ENCODE measurements at regions not wholly inside any gene's neighbourhood (a gene's known extent, or its start where the extent isn't known, plus 50 kb on each side); places are given as distances from the start of the nearest gene placed in this dataset.

- Mint-ChIP-seq H3K27ac (no peak overlapping the region), H3K9me3 (no peaks in the 10 kb centered on the region), H3K27me3 (ENCODE audit: low read depth) (peaks cover 20% of the 10 kb centered on the region), H3K4me1 (ENCODE audit: low read depth) (no peaks in the 10 kb centered on the region), H3K36me3 (ENCODE audit: low read depth) (no peaks in the 10 kb centered on the region), H3K4me3 (no peak overlapping the region)
- DNase-seq (ENCODE audit: low spot score): no peak
Observed at GRCh38 chr14:65794674-65795279, 382.2 kb downstream of the FUT8 start.

GRCh38 chr14:65798216-65798615, 385.7 kb downstream of the FUT8 start:
- no peak overlapping the region for H3K4me3 Mint-ChIP-seq
- no peak for DNase-seq (ENCODE audit: low spot score)
- no peaks in the 10 kb centered on the region for H3K36me3 Mint-ChIP-seq (ENCODE audit: low read depth)
- H3K27ac Mint-ChIP-seq: no peak overlapping the region
- H3K4me1 Mint-ChIP-seq (ENCODE audit: low read depth): peaks cover 2% of the 10 kb centered on the region
- no peaks in the 10 kb centered on the region for H3K9me3 Mint-ChIP-seq
- H3K27me3 Mint-ChIP-seq (ENCODE audit: low read depth): peaks cover 20% of the 10 kb centered on the region

DNA sequence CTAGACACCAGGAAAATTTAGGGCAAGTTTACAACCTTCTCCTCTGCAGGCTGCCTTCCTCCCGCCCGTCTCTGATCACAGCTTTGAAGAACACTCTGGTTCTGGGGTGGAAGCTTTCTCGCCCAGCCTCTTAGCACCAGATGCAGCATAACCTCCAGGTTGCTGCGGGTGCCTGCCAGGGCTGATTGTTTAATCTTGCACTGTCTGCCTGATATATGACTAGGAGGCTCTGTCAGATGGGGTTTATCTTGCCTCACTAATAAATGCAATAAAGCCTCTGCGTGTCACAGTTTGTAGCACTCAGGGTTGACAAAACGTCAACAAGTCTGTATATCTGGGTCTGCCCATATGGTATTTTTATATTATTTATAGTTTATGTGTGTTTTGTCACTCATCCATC, 388.2 kb downstream of the FUT8 start:
- H3K9me3 Mint-ChIP-seq: no peaks in the 10 kb centered on the region
- H3K27ac Mint-ChIP-seq: no peak overlapping the region
- H3K27me3 Mint-ChIP-seq (ENCODE audit: low read depth): peaks cover 18% of the 10 kb centered on the region
- peaks cover 2% of the 10 kb centered on the region for H3K4me1 Mint-ChIP-seq (ENCODE audit: low read depth)
- H3K36me3 Mint-ChIP-seq (ENCODE audit: low read depth): no peaks in the 10 kb centered on the region
- DNase-seq (ENCODE audit: low spot score): no peak
- no peak overlapping the region for H3K4me3 Mint-ChIP-seq

DNA sequence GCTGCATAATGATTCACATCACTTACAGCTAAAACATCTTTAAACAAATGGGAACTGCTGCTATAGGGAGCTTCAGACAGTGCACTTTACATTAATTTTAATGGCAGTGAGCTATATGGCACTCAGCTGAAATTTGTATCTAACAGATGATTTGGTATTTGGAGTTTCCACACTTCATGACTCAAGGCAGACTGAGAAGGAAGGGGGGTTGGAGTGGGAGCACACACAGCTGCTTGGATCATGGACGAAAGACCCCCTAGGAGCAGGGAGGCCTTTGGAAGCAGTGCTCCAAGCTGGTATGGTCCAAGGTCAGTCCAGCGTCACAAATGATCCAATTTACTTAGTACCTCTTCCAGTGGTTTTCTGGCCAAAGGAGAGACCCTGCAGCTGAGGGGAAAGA, 389.7 kb downstream of the FUT8 start:
- Mint-ChIP-seq H3K4me3 (no peak overlapping the region), H3K4me1 (ENCODE audit: low read depth) (peaks cover 2% of the 10 kb centered on the region), H3K27me3 (ENCODE audit: low read depth) (peaks cover 10% of the 10 kb centered on the region), H3K9me3 (no peaks in the 10 kb centered on the region), H3K27ac (no peak overlapping the region), H3K36me3 (ENCODE audit: low read depth) (no peaks in the 10 kb centered on the region)
- no peak for DNase-seq (ENCODE audit: low spot score)

- H3K27ac Mint-ChIP-seq: no peak overlapping the region
- peak; percentile 10 for DNase-seq (ENCODE audit: low spot score)
- H3K36me3 Mint-ChIP-seq (ENCODE audit: low read depth): no peaks in the 10 kb centered on the region
- no peaks in the 10 kb centered on the region for H3K9me3 Mint-ChIP-seq
- peaks cover 2% of the 10 kb centered on the region for H3K4me1 Mint-ChIP-seq (ENCODE audit: low read depth)
- no peak overlapping the region for H3K4me3 Mint-ChIP-seq
- no peaks in the 10 kb centered on the region for H3K27me3 Mint-ChIP-seq (ENCODE audit: low read depth)
Observed at GRCh38 chr14:65803885-65804284, 391.4 kb downstream of the FUT8 start.

- Mint-ChIP-seq H3K4me3 (no peak overlapping the region), H3K27me3 (ENCODE audit: low read depth) (no peaks in the 10 kb centered on the region), H3K4me1 (ENCODE audit: low read depth) (peaks cover 2% of the 10 kb centered on the region), H3K36me3 (ENCODE audit: low read depth) (no peaks in the 10 kb centered on the region), H3K9me3 (no peaks in the 10 kb centered on the region), H3K27ac (no peak overlapping the region)
- peak; percentile 6 for DNase-seq (ENCODE audit: low spot score)
Observed at GRCh38 chr14:65804439-65805112, 392.0 kb downstream of the FUT8 start.

- H3K27ac Mint-ChIP-seq: no peak overlapping the region
- peaks cover 2% of the 10 kb centered on the region for H3K4me1 Mint-ChIP-seq (ENCODE audit: low read depth)
- peaks cover 4% of the 10 kb centered on the region for H3K9me3 Mint-ChIP-seq
- no peak overlapping the region for H3K4me3 Mint-ChIP-seq
- no peaks in the 10 kb centered on the region for H3K27me3 Mint-ChIP-seq (ENCODE audit: low read depth)
- DNase-seq (ENCODE audit: low spot score): no peak
- H3K36me3 Mint-ChIP-seq (ENCODE audit: low read depth): no peaks in the 10 kb centered on the region
Observed at GRCh38 chr14:65805113-65805473, 392.6 kb downstream of the FUT8 start.

DNA sequence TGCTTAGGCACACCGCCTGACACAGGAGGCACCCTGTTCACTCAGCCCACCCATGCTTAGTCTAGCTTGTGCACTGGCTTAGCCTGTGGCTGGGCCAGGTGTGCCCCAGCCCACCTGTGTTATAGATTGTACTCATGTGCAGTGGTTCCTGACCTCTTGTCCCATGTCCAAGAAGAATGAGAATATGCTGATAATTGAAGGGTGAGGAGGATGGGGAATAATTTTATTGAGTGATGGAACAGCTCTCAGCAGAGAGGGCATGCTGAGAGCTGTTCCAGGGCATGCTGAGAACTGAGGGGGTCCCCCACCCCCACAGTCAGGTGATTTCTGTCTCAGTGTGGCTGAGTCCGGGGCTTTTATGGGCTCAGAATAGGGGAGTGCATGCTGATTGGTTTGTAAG, 395.9 kb downstream of the FUT8 start:
- DNase-seq (ENCODE audit: low spot score): no peak
- H3K9me3 Mint-ChIP-seq: peaks cover 10% of the 10 kb centered on the region
- no peak overlapping the region for H3K27ac Mint-ChIP-seq
- H3K36me3 Mint-ChIP-seq (ENCODE audit: low read depth): no peaks in the 10 kb centered on the region
- H3K4me1 Mint-ChIP-seq (ENCODE audit: low read depth): no peaks in the 10 kb centered on the region
- no peak overlapping the region for H3K4me3 Mint-ChIP-seq
- peaks cover 7% of the 10 kb centered on the region for H3K27me3 Mint-ChIP-seq (ENCODE audit: low read depth)

DNA sequence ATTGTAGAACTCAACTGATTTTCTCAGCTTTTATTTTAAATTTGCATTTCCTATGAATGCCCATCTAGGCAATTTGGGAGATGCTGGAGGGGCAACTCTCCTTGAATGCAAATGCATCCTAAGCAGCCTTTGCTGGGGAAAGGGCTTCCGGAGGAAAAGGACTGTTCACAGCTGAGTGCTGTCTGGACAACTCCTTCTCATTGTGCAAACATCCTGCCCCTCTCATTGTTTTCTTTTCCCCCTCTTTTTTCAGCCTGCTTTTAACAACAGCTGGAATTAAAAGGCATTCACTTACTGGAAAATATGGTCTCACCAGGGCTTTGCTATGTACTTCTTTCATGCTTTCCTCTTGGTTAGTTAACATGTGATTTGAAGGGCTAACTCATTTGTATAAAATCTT, 397.8 kb downstream of the FUT8 start:
- Mint-ChIP-seq H3K4me1 (ENCODE audit: low read depth) (peaks cover 3% of the 10 kb centered on the region), H3K27me3 (ENCODE audit: low read depth) (peaks cover 7% of the 10 kb centered on the region), H3K4me3 (no peak overlapping the region), H3K27ac (no peak overlapping the region), H3K36me3 (ENCODE audit: low read depth) (no peaks in the 10 kb centered on the region), H3K9me3 (peaks cover 10% of the 10 kb centered on the region)
- DNase-seq (ENCODE audit: low spot score): no peak

- Mint-ChIP-seq H3K27ac (no peak overlapping the region), H3K4me1 (ENCODE audit: low read depth) (peaks cover 3% of the 10 kb centered on the region)
Observed at GRCh38 chr14:65813760-65814384, 401.3 kb downstream of the FUT8 start.

DNA sequence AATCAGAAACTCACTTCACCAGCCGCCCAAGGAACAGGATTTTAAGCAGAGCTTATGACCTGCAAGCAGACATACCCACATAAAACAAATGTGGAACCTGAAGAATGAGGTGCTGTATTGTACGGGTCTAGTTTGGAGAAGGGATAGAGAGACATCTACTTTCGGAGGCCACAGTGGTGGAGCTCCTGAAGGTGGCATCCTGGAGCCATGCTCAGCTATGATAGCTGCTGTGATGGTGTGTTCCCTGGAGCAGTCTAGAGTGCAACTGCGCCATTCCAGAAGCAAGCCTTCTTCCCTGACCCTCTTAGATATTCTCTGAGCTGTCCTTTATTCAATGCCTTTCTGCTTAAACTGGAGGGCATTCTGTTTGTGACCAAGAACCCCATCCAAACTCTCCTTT, 402.6 kb downstream of the FUT8 start:
- H3K4me1 Mint-ChIP-seq (ENCODE audit: low read depth): peaks cover 3% of the 10 kb centered on the region
- H3K4me3 Mint-ChIP-seq: no peak overlapping the region
- no peak overlapping the region for H3K27ac Mint-ChIP-seq
- peaks cover 5% of the 10 kb centered on the region for H3K9me3 Mint-ChIP-seq
- H3K27me3 Mint-ChIP-seq (ENCODE audit: low read depth): peaks cover 7% of the 10 kb centered on the region
- DNase-seq (ENCODE audit: low spot score): no peak
- no peaks in the 10 kb centered on the region for H3K36me3 Mint-ChIP-seq (ENCODE audit: low read depth)

More at GRCh38 chr14:65813760-65814384, 401.3 kb downstream of the FUT8 start:
- H3K9me3 Mint-ChIP-seq: peaks cover 10% of the 10 kb centered on the region
- no peak for DNase-seq (ENCODE audit: low spot score)
- H3K36me3 Mint-ChIP-seq (ENCODE audit: low read depth): no peaks in the 10 kb centered on the region
- H3K4me3 Mint-ChIP-seq: no peak overlapping the region
- H3K27me3 Mint-ChIP-seq (ENCODE audit: low read depth): peaks cover 7% of the 10 kb centered on the region

DNA sequence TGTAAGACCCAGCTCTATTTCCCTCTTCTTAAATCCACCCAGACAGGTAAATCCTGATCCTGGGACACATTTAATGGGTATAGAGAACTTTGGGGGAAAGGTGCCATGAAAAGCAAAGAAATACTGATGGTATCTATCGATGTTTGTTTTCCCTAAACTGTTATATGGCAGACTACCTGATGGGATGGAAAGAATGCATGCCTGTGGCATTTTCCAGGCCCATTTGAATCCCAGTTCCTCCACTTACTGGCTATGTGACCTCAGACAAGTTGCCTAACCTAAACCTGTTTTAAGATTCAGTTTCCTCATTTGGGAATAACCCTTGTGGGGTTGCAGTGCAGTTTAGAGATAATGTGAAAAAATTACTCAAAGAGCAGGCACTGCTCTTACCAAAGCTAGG, 404.5 kb downstream of the FUT8 start:
- DNase-seq (ENCODE audit: low spot score): no peak
- H3K27ac Mint-ChIP-seq: no peak overlapping the region
- H3K9me3 Mint-ChIP-seq: no peaks in the 10 kb centered on the region
- H3K36me3 Mint-ChIP-seq (ENCODE audit: low read depth): no peaks in the 10 kb centered on the region
- H3K4me1 Mint-ChIP-seq (ENCODE audit: low read depth): peaks cover 3% of the 10 kb centered on the region
- H3K27me3 Mint-ChIP-seq (ENCODE audit: low read depth): no peaks in the 10 kb centered on the region
- H3K4me3 Mint-ChIP-seq: no peak overlapping the region

- Mint-ChIP-seq H3K9me3 (no peaks in the 10 kb centered on the region), H3K27ac (no peak overlapping the region), H3K4me3 (no peak overlapping the region), H3K36me3 (ENCODE audit: low read depth) (no peaks in the 10 kb centered on the region), H3K27me3 (ENCODE audit: low read depth) (no peaks in the 10 kb centered on the region), H3K4me1 (ENCODE audit: low read depth) (peaks cover 3% of the 10 kb centered on the region)
- DNase-seq (ENCODE audit: low spot score): no peak
Observed at GRCh38 chr14:65819569-65819968, 407.0 kb downstream of the FUT8 start.

GRCh38 chr14:65821224-65821753, 408.8 kb downstream of the FUT8 start:
- H3K9me3 Mint-ChIP-seq: no peaks in the 10 kb centered on the region
- no peak for DNase-seq (ENCODE audit: low spot score)
- no peaks in the 10 kb centered on the region for H3K27me3 Mint-ChIP-seq (ENCODE audit: low read depth)
- H3K4me1 Mint-ChIP-seq (ENCODE audit: low read depth): peaks cover 12% of the 10 kb centered on the region
- H3K4me3 Mint-ChIP-seq: no peak overlapping the region
- H3K27ac Mint-ChIP-seq: no peak overlapping the region
- H3K36me3 Mint-ChIP-seq (ENCODE audit: low read depth): no peaks in the 10 kb centered on the region
